Testis (tissue), 2 donors: ENCODE measurements at regions not wholly inside any gene's neighbourhood (a gene's known extent, or its start where the extent isn't known, plus 50 kb on each side); places are given as distances from the start of the nearest gene placed in this dataset.

ENCODE experiments used
- POLR2A ChIP-seq: fragments of 450-650 bp; IDR thresholded peaks from one replicate; pipeline ENCODE4 v1.6.1; 2017; ENCODE audit warnings: antibody characterized with exemption, mild to moderate bottlenecking, moderate library complexity
- TF ChIP-seq, protein P1 (sequence below), 3 experiments: fragments of 450-650 bp in 2 of 3; fragments of 200-600 bp in 1 of 3; sonication (generic) in 1 of 3; IDR thresholded peaks; one replicate each; pipeline ENCODE4 v1.5.1; 2016 to 2019; ENCODE audit warnings: antibody characterized with exemption in 3 of 3, mild to moderate bottlenecking in 2 of 3, moderate library complexity in 1 of 3

- no peak for TF ChIP-seq POLR2A
- TF ChIP-seq, protein P1, sequence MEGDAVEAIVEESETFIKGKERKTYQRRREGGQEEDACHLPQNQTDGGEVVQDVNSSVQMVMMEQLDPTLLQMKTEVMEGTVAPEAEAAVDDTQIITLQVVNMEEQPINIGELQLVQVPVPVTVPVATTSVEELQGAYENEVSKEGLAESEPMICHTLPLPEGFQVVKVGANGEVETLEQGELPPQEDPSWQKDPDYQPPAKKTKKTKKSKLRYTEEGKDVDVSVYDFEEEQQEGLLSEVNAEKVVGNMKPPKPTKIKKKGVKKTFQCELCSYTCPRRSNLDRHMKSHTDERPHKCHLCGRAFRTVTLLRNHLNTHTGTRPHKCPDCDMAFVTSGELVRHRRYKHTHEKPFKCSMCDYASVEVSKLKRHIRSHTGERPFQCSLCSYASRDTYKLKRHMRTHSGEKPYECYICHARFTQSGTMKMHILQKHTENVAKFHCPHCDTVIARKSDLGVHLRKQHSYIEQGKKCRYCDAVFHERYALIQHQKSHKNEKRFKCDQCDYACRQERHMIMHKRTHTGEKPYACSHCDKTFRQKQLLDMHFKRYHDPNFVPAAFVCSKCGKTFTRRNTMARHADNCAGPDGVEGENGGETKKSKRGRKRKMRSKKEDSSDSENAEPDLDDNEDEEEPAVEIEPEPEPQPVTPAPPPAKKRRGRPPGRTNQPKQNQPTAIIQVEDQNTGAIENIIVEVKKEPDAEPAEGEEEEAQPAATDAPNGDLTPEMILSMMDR (IDR thresholded peaks at IDR 0.05) = no peak
These were observed 54.3 kb upstream of the GPR26 start for GRCh38 chr10:123611876-123612275.
